ENCODE measurements at regions not wholly inside any gene's neighbourhood (a gene's known extent, or its start where the extent isn't known, plus 50 kb on each side); places are given as distances from the start of the nearest gene placed in this dataset.

DNA sequence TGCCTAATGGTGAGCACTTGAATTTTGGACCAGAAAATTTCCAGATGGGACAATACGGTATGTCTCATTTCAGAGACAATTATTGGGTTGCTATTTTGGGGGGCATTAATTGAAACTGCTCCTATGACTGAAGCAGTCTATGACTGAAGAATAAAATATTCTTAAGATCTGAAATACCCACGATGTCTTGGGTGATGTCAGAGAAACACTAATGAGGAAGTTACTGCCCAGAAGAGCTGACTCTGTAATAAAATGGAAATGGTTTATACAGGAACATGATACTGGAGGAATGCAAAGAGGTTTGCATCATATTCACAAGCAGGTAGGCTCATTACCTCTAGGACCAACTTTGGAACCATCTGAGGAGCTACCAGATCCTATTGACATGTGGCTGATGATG, 68.7 kb downstream of the IL12A start:
- TF ChIP-seq, protein P1, sequence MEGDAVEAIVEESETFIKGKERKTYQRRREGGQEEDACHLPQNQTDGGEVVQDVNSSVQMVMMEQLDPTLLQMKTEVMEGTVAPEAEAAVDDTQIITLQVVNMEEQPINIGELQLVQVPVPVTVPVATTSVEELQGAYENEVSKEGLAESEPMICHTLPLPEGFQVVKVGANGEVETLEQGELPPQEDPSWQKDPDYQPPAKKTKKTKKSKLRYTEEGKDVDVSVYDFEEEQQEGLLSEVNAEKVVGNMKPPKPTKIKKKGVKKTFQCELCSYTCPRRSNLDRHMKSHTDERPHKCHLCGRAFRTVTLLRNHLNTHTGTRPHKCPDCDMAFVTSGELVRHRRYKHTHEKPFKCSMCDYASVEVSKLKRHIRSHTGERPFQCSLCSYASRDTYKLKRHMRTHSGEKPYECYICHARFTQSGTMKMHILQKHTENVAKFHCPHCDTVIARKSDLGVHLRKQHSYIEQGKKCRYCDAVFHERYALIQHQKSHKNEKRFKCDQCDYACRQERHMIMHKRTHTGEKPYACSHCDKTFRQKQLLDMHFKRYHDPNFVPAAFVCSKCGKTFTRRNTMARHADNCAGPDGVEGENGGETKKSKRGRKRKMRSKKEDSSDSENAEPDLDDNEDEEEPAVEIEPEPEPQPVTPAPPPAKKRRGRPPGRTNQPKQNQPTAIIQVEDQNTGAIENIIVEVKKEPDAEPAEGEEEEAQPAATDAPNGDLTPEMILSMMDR (IDR thresholded peaks at IDR 0.05), result no peak
- TF ChIP-seq POLR2A (IDR thresholded peaks at IDR 0.05; ENCODE audit: low read length) (no peak), CBX2 (IDR thresholded peaks at IDR 0.05; ENCODE audit: borderline replicate concordance, low read depth) (no peak), RAD21 (conservative IDR thresholded peaks at IDR 0.05 in 1 of 2, IDR thresholded peaks at IDR 0.05 in 1 of 2) (no peak)
- TF ChIP-seq, protein P2, sequence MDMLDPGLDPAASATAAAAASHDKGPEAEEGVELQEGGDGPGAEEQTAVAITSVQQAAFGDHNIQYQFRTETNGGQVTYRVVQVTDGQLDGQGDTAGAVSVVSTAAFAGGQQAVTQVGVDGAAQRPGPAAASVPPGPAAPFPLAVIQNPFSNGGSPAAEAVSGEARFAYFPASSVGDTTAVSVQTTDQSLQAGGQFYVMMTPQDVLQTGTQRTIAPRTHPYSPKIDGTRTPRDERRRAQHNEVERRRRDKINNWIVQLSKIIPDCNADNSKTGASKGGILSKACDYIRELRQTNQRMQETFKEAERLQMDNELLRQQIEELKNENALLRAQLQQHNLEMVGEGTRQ (IDR thresholded peaks at IDR 0.05), result no peak
- TF ChIP-seq, protein P3, sequence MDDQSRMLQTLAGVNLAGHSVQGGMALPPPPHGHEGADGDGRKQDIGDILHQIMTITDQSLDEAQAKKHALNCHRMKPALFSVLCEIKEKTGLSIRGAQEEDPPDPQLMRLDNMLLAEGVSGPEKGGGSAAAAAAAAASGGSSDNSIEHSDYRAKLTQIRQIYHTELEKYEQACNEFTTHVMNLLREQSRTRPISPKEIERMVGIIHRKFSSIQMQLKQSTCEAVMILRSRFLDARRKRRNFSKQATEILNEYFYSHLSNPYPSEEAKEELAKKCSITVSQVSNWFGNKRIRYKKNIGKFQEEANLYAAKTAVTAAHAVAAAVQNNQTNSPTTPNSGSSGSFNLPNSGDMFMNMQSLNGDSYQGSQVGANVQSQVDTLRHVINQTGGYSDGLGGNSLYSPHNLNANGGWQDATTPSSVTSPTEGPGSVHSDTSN (IDR thresholded peaks at IDR 0.05), result no peak
- TF ChIP-seq, protein P4, sequence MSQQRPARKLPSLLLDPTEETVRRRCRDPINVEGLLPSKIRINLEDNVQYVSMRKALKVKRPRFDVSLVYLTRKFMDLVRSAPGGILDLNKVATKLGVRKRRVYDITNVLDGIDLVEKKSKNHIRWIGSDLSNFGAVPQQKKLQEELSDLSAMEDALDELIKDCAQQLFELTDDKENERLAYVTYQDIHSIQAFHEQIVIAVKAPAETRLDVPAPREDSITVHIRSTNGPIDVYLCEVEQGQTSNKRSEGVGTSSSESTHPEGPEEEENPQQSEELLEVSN (IDR thresholded peaks at IDR 0.05; ENCODE audit: borderline replicate concordance, low read depth), result no peak
